ENCODE measurements at regions not wholly inside any gene's neighbourhood (a gene's known extent, or its start where the extent isn't known, plus 50 kb on each side); places are given as distances from the start of the nearest gene placed in this dataset.

DNA sequence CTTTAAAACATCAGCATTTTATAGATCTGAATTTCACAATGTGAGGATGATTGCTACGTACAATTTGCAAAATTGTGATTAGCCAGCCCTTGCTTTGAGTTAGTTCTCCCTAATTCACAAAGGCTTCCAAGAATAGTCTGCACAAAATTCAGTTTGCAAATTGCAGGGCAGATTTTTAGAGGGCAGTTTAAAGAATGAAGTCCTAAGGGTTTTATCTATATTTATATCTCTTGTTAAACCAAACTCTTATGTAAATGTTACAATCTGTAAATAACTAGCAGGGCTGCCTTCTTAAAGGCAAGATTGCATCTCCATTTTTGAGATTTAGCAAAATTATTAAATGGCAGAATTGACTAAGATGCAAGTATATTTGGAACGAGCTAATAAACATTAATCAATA is 52.8 kb upstream of the ZNF536 start:
- Histone ChIP-seq H3K79me2 (ENCODE audit: insufficient read depth, low read depth) (no peaks in the 10 kb centered on the region), H2AFZ (ENCODE audit: low read depth) (no peak overlapping the region), H3K27ac (no peak overlapping the region), H3K27me3 (ENCODE audit: insufficient read depth, low read depth) (no peaks in the 10 kb centered on the region), H3K9ac (no peak overlapping the region), H3K4me3 (IDR thresholded peaks at IDR 0.05; ENCODE audit: insufficient read depth, low read depth, low read length) (no peak overlapping the region), H3K36me3 (ENCODE audit: insufficient read depth) (no peaks in the 10 kb centered on the region), H3K4me2 (no peak overlapping the region), H4K20me1 (ENCODE audit: insufficient read depth) (no peaks in the 10 kb centered on the region), H3K4me1 (ENCODE audit: low read depth, poor library complexity, severe bottlenecking) (no peaks in the 10 kb centered on the region)
- TF ChIP-seq, protein P1, sequence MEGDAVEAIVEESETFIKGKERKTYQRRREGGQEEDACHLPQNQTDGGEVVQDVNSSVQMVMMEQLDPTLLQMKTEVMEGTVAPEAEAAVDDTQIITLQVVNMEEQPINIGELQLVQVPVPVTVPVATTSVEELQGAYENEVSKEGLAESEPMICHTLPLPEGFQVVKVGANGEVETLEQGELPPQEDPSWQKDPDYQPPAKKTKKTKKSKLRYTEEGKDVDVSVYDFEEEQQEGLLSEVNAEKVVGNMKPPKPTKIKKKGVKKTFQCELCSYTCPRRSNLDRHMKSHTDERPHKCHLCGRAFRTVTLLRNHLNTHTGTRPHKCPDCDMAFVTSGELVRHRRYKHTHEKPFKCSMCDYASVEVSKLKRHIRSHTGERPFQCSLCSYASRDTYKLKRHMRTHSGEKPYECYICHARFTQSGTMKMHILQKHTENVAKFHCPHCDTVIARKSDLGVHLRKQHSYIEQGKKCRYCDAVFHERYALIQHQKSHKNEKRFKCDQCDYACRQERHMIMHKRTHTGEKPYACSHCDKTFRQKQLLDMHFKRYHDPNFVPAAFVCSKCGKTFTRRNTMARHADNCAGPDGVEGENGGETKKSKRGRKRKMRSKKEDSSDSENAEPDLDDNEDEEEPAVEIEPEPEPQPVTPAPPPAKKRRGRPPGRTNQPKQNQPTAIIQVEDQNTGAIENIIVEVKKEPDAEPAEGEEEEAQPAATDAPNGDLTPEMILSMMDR (conservative IDR thresholded peaks at IDR 0.05; ENCODE audit: low read depth, low read length) = no peak

DNA sequence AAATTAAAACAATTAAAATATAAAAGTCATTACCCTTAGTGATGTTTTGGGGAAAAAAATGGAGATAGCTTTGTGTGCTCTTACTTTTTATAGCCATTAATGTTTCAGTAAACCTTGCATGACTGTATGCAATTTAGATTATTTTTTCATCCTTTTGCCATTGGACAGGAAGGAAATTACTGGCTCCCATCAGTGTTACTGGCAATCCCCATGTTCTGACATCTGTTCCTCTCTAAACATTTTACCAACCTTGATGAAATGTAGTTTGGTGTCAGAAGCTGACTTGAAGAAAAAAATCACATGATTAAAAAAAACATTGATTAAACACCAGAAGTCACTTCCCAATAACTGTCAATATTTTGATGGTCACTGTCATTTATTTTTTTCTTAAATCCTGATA is 52.3 kb upstream of the ZNF536 start:
- Histone ChIP-seq H2AFZ (ENCODE audit: low read depth) (no peak overlapping the region), H3K79me2 (ENCODE audit: insufficient read depth, low read depth) (no peaks in the 10 kb centered on the region), H3K9ac (no peak overlapping the region), H3K4me3 (IDR thresholded peaks at IDR 0.05; ENCODE audit: insufficient read depth, low read depth, low read length) (no peak overlapping the region), H3K27ac (no peak overlapping the region), H3K36me3 (ENCODE audit: insufficient read depth) (no peaks in the 10 kb centered on the region), H4K20me1 (ENCODE audit: insufficient read depth) (no peaks in the 10 kb centered on the region), H3K27me3 (ENCODE audit: insufficient read depth, low read depth) (no peaks in the 10 kb centered on the region), H3K4me2 (no peak overlapping the region), H3K4me1 (ENCODE audit: low read depth, poor library complexity, severe bottlenecking) (no peaks in the 10 kb centered on the region)
- TF ChIP-seq, protein P1 (conservative IDR thresholded peaks at IDR 0.05; ENCODE audit: low read depth, low read length) = no peak

DNA sequence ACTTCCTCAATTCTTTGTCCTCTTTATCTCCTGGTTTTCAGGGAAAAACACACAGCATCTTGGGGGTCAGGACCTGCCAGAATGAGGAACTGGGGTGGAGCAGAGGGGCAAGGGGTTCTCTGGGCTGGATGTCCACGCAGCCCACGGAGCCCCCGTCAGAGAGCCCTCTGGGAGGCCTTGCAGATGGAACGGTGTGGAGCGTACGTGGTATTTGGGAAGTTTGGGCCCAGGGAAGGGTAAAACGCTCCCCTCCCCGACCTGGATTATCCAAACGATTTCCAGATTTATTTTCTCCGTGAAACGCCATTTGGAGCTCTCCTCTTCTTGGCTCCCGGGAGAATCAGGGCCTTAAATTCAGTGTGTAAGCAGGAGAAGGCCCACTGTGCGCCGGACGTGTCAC is 51.7 kb upstream of the ZNF536 start:
- no peaks in the 10 kb centered on the region for H3K79me2 ChIP-seq (ENCODE audit: insufficient read depth, low read depth)
- no peak overlapping the region for H3K4me2 ChIP-seq
- no peaks in the 10 kb centered on the region for H3K27me3 ChIP-seq (ENCODE audit: insufficient read depth, low read depth)
- no peaks in the 10 kb centered on the region for H3K4me1 ChIP-seq (ENCODE audit: low read depth, poor library complexity, severe bottlenecking)
- H3K9ac ChIP-seq = no peak overlapping the region
- TF ChIP-seq, protein P1 (conservative IDR thresholded peaks at IDR 0.05; ENCODE audit: low read depth, low read length) = no peak
- no peak overlapping the region for H3K4me3 ChIP-seq (IDR thresholded peaks at IDR 0.05; ENCODE audit: insufficient read depth, low read depth, low read length)
- no peaks in the 10 kb centered on the region for H4K20me1 ChIP-seq (ENCODE audit: insufficient read depth)
- no peaks in the 10 kb centered on the region for H3K36me3 ChIP-seq (ENCODE audit: insufficient read depth)
- no peak overlapping the region for H3K27ac ChIP-seq
- H2AFZ ChIP-seq (ENCODE audit: low read depth) = no peak overlapping the region

DNA sequence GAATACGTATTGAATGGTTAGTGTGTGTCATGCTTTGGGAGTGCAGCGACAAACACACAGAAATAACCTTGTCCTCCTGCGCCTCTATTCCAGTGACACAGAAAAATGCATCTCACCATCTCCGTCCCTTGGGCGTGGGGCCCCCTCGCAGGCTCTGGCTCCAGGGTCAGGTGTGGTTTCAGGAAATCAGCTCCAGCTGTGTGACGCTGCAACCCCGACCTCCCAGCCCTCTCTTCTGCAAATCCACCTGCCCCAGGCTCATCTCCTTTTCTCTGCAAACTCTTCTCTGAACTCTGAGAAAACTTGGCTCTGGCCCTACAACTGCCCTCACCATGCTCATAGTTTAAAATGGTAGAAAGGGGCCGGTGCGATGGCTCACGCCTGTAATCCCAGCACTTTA is 51.3 kb upstream of the ZNF536 start:
- Histone ChIP-seq H3K4me3 (IDR thresholded peaks at IDR 0.05; ENCODE audit: insufficient read depth, low read depth, low read length) (no peak overlapping the region), H2AFZ (ENCODE audit: low read depth) (no peak overlapping the region), H3K27me3 (ENCODE audit: insufficient read depth, low read depth) (no peaks in the 10 kb centered on the region), H4K20me1 (ENCODE audit: insufficient read depth) (no peaks in the 10 kb centered on the region), H3K36me3 (ENCODE audit: insufficient read depth) (no peaks in the 10 kb centered on the region), H3K79me2 (ENCODE audit: insufficient read depth, low read depth) (no peaks in the 10 kb centered on the region), H3K4me1 (ENCODE audit: low read depth, poor library complexity, severe bottlenecking) (no peaks in the 10 kb centered on the region), H3K9ac (no peak overlapping the region), H3K27ac (no peak overlapping the region), H3K4me2 (no peak overlapping the region)
- TF ChIP-seq, protein P1 (conservative IDR thresholded peaks at IDR 0.05; ENCODE audit: low read depth, low read length) = no peak
